ENCODE measurements at regions not wholly inside any gene's neighbourhood (a gene's known extent, or its start where the extent isn't known, plus 50 kb on each side); places are given as distances from the start of the nearest gene placed in this dataset.

DNA sequence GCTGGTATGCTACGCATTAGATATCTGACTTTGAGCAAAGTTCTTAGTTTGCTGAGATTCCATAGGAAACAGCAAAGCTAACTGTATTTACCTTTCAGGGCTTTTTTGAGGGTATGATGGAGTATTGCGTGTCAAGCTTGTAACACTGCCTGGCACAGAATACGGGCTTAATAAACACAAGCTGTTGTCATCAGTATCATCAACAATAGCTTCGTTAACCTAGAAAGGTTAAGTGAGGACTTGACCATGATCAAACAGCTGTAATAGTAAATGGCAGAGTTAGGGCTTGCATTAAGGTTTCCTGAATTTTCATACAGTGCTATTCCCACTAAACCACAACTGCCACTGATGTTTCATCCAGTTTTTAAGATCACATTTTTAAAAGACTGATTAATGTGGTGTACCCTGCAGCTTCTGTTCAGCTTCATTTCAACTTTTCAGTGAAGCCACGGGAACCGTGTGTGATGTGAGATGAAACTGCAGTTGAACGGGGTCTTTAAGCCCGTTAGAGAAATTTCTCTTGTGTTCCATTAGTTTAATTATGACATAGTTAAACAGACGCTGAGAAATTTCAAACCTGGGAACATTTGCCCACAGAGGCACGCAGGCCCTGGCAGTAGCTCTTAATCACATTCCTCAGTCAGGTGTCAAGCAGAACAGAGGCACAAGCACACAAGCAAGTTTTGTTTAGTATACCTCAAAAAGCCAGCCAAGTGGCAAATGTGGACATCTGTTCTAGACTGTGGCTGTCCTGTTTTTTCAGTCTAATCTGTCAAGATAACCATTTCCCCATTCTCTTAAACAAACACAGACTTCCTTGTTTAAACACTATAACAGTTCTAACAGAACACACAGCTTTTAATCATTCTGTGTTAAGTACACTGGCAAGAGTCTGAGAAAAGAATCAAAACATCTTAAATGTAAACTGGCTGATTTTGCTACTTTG is 147.1 kb downstream of the ZNF608 start (continued):
- TF ChIP-seq MYNN (tag by site-specific recombination; IDR thresholded peaks at IDR 0.05; ENCODE audit: borderline replicate concordance) (no peak), YY1 (tag by site-specific recombination; IDR thresholded peaks at IDR 0.05) (no peak), ZFP69B (tag by site-specific recombination; IDR thresholded peaks at IDR 0.05) (no peak), HOXD13 (CRISPR knock-in tag; IDR thresholded peaks at IDR 0.05; ENCODE audit: borderline replicate concordance) (no peak), ZNF10 (tag by site-specific recombination; IDR thresholded peaks at IDR 0.05) (no peak), MZF1 (tag by site-specific recombination; IDR thresholded peaks at IDR 0.05; ENCODE audit: borderline replicate concordance) (no peak), ZNF394 (tag by site-specific recombination; IDR thresholded peaks at IDR 0.05; ENCODE audit: borderline replicate concordance) (no peak), FEZF1 (tag by site-specific recombination; IDR thresholded peaks at IDR 0.05) (peak; percentile 99), ZBTB17 (tag by site-specific recombination; IDR thresholded peaks at IDR 0.05) (peak; percentile 84), ZNF768 (tag by site-specific recombination; IDR thresholded peaks at IDR 0.05) (no peak), ZNF174 (tag by site-specific recombination; IDR thresholded peaks at IDR 0.05) (no peak), ZNF664 (tag by site-specific recombination; IDR thresholded peaks at IDR 0.05) (peak; percentile 78), ZNF324 (tag by site-specific recombination; IDR thresholded peaks at IDR 0.05) (no peak), ZNF785 (tag by site-specific recombination; IDR thresholded peaks at IDR 0.05) (no peak), TRIM28 (IDR thresholded peaks at IDR 0.05; ENCODE audit: borderline replicate concordance, low read length) (peak; percentile 62; the same call in 1 of the 2 replicates), EGR2 (tag by site-specific recombination; IDR thresholded peaks at IDR 0.05; ENCODE audit: low read depth) (no peak), ZNF777 (tag by site-specific recombination; IDR thresholded peaks at IDR 0.05; ENCODE audit: borderline replicate concordance) (no peak), ZNF184 (tag by site-specific recombination; IDR thresholded peaks at IDR 0.05) (no peak), ZNF596 (tag by site-specific recombination; IDR thresholded peaks at IDR 0.05) (peak; percentile 63; the same call in 1 of the 2 replicates), ZNF48 (tag by site-specific recombination; IDR thresholded peaks at IDR 0.05) (no peak), KLF10 (tag by site-specific recombination; IDR thresholded peaks at IDR 0.05) (peak; percentile 52; the same call in 1 of the 2 replicates), ZNF121 (tag by site-specific recombination; IDR thresholded peaks at IDR 0.05) (peak; percentile 11; the same call in 1 of the 2 replicates), ZFP3 (tag by site-specific recombination; IDR thresholded peaks at IDR 0.05; ENCODE audit: low read depth) (no peak), KLF8 (tag by site-specific recombination; IDR thresholded peaks at IDR 0.05) (no peak), ZNF623 (tag by site-specific recombination; IDR thresholded peaks at IDR 0.05) (no peak), ZNF155 (tag by site-specific recombination; IDR thresholded peaks at IDR 0.05) (no peak), OSR2 (tag by site-specific recombination; IDR thresholded peaks at IDR 0.05) (peak; percentile 94)
- TF ChIP-seq, protein P1, sequence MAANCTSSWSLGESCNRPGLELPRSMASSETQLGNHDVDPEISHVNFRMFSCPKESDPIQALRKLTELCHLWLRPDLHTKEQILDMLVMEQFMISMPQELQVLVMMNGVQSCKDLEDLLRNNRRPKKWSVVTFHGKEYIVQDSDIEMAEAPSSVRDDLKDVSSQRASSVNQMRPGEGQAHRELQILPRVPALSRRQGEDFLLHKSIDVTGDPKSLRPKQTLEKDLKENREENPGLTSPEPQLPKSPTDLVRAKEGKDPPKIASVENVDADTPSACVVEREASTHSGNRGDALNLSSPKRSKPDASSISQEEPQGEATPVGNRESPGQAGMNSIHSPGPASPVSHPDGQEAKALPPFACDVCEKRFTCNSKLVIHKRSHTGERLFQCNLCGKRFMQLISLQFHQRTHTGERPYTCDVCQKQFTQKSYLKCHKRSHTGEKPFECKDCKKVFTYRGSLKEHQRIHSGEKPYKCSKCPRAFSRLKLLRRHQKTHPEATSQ (tag by site-specific recombination; IDR thresholded peaks at IDR 0.05), result no peak
- TF ChIP-seq, protein P2, sequence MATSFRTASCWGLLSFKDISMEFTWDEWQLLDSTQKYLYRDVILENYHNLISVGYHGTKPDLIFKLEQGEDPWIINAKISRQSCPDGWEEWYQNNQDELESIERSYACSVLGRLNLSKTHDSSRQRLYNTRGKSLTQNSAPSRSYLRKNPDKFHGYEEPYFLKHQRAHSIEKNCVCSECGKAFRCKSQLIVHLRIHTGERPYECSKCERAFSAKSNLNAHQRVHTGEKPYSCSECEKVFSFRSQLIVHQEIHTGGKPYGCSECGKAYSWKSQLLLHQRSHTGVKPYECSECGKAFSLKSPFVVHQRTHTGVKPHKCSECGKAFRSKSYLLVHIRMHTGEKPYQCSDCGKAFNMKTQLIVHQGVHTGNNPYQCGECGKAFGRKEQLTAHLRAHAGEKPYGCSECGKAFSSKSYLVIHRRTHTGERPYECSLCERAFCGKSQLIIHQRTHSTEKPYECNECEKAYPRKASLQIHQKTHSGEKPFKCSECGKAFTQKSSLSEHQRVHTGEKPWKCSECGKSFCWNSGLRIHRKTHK (tag by site-specific recombination; IDR thresholded peaks at IDR 0.05), result no peak
- TF ChIP-seq, protein P3, sequence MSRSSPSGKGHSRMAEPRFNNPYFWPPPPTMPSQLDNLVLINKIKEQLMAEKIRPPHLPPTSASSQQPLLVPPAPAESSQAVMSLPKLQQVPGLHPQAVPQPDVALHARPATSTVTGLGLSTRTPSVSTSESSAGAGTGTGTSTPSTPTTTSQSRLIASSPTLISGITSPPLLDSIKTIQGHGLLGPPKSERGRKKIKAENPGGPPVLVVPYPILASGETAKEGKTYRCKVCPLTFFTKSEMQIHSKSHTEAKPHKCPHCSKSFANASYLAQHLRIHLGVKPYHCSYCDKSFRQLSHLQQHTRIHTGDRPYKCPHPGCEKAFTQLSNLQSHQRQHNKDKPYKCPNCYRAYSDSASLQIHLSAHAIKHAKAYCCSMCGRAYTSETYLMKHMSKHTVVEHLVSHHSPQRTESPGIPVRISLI (tag by site-specific recombination; IDR thresholded peaks at IDR 0.05), result 0 out of 2 replicates have a peak, but pooled peaks have one; percentile 60
- TF ChIP-seq, protein P4, sequence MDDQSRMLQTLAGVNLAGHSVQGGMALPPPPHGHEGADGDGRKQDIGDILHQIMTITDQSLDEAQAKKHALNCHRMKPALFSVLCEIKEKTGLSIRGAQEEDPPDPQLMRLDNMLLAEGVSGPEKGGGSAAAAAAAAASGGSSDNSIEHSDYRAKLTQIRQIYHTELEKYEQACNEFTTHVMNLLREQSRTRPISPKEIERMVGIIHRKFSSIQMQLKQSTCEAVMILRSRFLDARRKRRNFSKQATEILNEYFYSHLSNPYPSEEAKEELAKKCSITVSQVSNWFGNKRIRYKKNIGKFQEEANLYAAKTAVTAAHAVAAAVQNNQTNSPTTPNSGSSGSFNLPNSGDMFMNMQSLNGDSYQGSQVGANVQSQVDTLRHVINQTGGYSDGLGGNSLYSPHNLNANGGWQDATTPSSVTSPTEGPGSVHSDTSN (CRISPR knock-in tag; IDR thresholded peaks at IDR 0.05), result no peak
- TF ChIP-seq, protein P5, sequence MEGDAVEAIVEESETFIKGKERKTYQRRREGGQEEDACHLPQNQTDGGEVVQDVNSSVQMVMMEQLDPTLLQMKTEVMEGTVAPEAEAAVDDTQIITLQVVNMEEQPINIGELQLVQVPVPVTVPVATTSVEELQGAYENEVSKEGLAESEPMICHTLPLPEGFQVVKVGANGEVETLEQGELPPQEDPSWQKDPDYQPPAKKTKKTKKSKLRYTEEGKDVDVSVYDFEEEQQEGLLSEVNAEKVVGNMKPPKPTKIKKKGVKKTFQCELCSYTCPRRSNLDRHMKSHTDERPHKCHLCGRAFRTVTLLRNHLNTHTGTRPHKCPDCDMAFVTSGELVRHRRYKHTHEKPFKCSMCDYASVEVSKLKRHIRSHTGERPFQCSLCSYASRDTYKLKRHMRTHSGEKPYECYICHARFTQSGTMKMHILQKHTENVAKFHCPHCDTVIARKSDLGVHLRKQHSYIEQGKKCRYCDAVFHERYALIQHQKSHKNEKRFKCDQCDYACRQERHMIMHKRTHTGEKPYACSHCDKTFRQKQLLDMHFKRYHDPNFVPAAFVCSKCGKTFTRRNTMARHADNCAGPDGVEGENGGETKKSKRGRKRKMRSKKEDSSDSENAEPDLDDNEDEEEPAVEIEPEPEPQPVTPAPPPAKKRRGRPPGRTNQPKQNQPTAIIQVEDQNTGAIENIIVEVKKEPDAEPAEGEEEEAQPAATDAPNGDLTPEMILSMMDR (tag by site-specific recombination; IDR thresholded peaks at IDR 0.05), result no peak

Data from HEK293 (cell line).